GM21447 (cell line): ENCODE measurements at regions not wholly inside any gene's neighbourhood (a gene's known extent, or its start where the extent isn't known, plus 50 kb on each side); places are given as distances from the start of the nearest gene placed in this dataset.

Experiments
- ATAC-seq: cut with Tn5 transposase; IDR thresholded peaks from one replicate; pipeline ENCODE4 v1.9.1; 2021; ENCODE audit not compliant: unreplicated experiment

DNA sequence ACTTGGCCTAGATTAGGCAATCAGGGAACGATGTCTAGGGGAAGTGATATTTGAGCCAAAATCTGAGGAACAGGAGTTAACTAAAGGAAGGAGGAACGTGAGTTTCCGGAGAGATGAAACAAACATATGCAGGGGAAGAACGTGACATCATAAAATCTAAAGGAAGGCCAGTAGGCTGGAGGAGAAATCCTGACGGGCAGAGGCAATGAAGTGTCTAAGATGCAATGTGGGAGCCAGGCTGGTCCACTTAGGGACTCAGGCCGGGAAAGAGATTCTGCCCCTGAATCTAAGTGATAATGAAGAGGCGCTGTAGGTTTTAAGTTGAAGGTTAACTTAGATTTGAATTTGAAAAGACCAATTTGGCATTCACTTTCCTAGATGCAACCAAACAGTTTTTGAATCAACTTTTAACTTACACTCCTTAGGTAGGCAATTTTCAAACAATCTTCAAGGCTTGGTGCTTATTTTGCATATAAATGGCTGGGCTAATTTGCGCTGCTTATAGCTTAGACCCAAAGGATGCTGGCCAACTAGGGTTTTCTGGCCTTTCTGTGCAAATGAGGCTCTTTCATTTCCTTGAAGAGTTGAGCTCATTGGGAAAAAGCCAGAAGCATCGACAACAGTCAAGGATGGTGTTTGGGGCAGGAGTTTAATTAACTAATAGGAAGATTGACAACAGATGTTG lies 221.7 kb downstream of the SOX11 start:
- ATAC-seq: no peak

DNA sequence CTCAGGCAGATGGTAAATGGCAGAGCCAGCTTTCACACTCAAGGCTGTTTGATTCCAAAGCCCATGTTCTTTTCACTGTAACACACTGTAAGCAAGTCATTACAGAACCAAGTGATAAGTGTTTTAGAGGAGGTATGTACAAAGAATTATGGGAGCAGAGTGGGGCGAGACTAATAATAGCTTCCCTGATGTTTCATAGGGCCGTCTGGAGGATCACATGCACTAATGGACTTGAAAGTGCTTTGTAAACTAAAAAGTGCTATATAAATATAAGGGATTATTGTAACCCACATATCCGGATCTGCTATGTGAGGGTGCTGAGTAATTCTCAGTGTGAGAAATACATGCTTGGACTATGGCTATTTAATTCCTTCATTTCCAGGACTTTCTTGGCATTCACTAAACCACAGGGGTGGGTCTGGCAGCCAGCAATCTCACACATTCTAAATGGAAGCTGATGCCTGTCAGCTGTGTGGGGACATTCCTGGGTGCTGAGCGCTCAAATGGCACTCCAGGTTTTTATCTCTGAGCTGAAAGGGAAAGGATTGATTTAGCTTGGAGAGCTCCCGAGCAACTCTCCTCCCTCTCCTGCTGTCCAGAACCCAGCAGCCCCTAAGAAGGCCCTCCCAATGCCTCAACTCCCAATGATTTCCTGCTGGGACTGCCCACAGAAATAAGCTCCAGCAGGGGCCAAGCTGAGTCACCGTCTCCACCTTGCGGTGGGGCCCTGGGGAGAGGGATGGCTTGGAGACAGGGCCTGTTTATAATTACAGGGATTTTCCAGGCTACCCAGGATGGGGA lies 222.8 kb downstream of the SOX11 start:
- no peak for ATAC-seq

DNA sequence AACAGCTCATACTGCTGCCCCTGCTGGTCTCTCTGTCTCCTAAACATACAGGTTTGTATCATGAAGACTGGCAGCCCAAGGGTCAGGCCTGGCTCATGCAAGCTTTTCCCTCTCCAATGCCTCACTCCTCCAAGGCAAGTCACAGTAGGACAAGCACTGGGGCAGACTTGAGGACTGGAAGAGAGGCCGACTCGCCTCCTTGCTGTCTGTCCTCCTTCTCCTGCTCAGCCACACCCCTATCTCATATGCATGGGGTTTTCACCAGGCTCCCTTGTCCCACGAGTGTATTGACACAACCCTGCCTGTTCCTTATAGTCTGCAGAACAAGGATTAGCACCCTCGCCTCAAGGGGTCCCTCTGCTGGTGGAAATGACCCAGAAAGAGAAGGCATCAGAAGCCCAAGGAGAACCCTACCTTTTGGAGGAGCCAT lies 223.7 kb downstream of the SOX11 start:
- no peak for ATAC-seq

DNA sequence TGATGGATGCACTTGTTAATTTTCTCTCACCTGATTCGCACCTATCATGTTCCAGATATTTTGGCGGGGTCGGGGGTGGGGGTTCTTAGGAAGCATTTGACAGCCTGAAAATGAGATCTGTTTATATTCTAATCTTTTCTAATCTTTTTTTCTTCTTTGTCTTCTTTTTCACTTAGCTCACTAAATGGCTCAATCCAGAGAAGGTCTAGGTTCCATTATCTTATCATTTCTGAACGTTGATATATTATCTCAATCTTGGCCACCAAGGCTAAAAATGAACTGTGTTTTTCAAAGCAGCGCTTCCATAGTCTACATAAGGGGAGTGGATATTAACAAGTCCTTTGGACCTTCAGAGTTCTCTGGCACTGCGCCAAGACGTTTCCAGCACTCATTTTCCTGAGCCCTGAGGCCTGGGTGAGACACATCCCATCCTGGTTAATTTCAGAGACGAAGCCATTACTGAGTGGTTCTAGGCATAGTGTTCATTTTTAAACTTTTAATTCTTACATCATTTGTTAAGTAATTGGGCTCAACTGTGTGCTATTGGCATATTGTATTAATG lies 229.0 kb downstream of the SOX11 start:
- no peak for ATAC-seq

DNA sequence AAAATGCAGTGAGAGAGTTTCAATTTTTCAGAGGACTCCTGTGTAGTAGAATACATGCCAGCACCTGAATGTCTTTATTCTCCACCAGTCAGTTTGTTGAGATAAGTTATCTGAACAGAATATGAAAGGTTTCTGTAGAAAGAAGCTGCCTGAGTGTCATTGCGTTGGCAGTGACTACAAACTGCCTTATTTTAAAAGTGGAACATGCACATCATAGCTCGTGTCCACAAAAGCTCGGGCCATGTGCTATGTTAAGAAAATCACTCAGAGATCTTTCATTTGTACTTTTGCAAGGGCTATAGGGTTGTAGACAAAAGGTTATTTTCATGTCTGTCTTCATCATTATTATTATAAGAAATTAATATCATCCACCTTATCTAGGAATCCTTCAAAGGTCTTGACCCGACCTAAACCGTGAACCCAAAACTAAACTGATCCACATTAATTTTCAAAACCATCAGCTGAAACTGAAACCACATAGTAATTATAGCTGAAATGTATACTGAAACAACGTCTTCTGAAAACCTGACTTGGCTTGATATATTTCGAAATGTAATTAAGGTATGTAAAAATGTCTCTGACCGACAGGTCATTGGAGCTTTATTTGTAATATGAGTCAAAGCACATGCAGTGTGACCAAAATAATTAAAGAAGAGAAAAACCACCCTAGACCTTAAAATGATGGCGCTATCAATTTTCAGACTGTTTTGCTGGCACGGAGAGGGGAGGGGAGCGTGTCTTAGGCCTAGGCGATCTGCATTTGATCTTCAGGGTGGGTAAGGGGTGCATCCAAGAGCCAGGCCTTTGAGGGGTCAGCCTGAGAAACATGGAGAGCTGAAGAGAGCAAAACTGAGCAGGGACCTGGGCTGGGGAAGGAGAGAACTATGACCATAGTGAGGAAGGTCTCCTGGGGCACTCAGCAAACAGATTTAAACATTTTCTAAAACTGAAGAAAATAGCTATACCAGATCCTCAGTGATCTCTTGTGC lies 232.1 kb downstream of the SOX11 start:
- ATAC-seq: no peak

DNA sequence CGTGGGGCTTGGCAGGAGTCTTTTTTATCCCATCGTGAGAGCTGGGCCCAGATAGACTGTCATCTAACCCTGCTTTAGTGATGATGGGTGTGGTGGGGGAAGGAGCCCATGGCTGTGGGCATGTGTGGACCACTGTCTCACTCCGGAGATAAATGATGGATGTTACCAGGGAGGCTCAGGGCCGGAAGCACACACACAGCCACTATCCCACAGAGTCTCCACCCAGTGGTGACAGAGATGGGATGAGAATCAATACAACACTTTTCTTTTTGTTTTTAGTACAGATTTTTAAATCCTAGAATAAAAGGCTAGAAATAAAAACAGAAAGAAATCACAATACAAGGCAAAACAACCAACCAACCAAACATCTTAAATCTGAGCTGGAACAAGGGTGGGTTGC lies 233.4 kb downstream of the SOX11 start:
- ATAC-seq: no peak

DNA sequence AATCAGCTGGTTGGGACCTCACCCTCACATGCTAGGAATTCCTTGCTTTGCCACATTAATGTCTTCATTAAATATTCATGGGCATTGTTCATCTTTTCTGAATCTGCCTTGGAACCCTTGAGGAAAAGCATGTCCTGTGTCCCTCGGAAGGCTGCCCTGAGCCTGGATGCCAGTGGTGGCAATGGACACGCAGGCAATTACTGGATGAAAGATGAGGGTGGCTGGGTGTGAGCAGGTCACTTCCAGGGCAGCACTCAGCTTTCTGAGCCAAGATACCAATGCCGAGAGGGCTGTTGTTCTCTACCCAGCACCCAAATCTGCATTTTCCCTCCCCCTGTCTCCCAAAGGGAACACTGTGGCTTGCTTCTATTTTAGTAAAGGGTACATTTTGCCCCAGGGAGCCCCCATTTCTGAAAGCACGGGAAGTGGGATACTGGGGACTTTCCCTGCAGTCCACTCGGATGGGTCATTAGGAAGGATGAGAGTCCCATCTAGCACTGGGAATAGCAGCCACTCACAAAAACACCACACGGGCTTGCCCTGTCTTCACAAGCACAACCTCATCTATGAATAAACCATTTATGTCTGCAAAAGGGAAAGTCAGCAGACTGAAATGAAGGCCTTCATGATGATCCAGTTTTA lies 234.8 kb downstream of the SOX11 start:
- ATAC-seq: no peak

DNA sequence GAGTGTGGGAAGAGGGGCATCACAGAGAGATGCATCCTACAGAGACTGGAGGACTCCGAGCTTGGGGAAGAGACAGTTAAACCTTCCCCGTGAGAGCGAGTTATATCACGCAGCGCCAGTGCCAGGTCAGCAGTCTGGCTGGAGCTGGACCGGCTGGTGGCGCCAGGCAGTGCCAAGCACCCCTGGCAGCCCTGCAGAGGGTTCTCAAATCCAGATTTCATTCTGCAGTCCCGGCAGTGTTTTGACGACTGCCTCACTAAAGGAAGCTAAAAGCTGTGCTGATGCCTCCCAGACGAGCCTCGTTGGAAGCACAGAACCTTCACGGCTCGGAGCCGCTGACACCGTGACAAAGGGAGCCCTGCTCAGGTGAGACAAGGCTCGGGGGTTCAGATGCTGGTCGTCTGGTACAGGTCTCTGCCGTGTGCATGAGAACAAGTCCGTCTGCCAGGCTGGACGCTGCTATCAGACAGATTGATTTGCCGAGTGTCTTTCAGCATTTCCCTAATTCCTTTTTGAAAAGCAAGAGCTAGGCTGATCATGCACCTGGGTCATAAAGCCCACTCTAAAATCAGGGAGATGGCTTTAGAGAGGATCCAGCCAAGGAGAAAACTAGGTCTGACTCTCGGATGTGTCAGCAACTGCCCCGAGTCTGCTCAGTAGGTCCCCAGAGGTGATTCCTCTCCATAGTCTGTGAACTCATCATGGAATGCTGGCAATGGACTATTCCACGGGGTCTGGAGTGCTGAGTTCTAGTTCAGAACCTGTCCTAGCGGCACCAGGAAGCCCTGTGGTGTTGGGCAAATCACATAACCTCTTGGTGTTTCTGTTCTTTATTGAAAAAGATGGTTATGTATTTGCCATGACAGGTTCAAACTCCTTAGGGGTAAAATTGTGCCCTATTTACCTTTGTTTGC lies 240.6 kb downstream of the SOX11 start:
- no peak for ATAC-seq

DNA sequence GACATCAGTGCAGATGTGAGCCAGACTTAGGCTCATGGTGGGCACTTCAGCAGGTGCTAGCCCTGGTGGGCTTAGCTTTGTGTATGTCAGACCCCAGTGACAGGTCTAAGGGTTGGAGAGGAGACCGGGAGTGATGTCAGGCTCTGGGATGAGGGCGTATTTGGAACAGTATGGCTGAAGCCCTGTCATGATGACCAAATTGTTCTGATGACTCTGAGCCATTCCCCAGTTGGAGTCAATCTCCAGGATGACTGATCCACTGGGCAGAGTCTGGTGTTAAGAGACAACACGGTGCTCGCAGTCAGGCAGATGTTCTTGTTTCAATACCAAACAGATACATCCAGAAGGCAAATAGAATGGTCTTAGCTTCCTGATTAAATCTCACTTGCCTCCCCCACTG lies 241.5 kb downstream of the SOX11 start:
- ATAC-seq: no peak

DNA sequence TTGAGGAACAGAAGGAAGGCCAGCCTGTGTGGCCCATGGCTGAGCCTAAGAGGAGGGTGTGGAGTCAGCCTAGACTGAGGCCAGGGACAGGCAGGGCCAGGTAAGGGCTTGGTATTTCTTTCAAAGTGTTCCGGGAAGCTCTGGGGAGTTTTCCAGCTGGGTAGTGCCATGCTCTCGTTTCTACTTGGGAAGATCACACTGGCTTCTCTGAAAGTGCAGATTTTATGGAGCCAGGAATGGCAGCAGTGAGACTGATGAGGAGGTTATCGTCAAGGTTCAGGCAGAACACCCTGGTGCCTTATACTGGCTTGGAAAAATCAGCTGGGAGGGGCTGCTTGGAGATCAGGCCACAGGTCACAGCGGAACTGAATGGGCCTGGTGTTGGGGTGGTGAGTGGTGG lies 245.1 kb downstream of the SOX11 start:
- ATAC-seq: no peak

DNA sequence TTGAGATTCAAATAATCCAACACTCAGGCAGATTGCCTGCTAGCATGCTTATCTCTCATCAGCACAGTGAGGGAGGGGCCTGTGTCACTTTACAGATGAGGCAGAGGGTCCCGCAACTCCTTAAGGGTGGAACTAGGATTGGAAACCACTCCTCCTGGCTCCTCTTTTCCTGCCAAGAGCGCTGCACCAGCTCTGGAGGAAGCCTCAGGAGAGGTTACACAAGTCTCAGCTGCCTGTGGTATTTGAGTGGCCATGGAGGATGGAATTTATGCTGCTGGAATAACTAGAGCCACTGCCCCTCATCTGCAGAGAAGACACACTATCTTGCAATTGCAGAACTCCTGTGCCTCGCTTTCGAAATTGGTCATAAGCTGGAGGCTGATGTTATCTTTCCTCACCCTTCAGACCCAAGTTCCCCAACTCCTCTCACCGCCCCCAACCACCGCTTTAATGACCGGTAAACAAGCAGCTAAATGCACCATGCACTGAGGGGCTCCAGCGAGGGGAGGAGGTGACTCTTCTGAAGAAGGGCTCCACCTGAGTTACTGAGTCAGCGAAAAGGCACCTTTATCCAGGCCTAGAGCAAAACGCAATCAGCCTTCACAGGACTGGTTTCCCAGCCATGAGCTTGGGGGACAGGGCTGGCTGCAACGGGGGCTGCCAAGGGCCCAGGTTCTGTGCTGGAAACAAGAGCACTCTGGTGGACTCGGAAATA lies 245.8 kb downstream of the SOX11 start:
- no peak for ATAC-seq

DNA sequence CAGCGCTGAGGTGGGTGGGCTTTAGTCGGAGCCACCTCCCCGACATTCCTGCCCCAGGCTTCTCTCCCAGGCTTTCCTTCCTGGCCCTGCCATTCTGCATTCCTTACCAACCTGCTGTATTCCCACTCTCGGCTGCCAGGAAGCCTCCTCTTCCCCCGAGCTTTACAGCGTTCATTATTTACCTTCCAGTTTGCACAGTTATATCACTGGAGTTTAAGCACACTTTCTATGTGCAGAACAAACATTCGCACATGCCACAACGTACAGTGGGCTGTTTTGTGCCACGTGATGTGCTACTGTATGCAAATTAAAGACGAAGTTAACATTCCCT lies 246.3 kb downstream of the SOX11 start:
- no peak for ATAC-seq

DNA sequence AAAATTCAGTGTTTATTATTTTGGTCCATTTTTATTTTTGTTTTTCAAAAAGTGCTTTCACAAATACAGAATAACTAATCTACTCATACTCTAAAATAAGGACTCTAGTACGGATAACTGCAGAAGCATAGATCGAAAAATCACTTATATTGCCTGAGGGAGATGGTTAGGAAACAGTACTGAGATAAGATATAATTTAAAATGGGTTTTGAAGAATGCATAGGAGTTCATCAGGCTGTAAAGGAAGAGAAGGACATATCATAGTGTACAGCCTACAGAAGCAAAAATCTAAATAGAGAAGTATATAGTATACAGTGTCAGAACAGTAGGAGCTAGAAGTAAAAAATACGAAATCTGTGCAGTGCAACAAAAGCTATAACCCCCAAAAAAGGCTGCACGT lies 247.4 kb downstream of the SOX11 start:
- no peak for ATAC-seq

DNA sequence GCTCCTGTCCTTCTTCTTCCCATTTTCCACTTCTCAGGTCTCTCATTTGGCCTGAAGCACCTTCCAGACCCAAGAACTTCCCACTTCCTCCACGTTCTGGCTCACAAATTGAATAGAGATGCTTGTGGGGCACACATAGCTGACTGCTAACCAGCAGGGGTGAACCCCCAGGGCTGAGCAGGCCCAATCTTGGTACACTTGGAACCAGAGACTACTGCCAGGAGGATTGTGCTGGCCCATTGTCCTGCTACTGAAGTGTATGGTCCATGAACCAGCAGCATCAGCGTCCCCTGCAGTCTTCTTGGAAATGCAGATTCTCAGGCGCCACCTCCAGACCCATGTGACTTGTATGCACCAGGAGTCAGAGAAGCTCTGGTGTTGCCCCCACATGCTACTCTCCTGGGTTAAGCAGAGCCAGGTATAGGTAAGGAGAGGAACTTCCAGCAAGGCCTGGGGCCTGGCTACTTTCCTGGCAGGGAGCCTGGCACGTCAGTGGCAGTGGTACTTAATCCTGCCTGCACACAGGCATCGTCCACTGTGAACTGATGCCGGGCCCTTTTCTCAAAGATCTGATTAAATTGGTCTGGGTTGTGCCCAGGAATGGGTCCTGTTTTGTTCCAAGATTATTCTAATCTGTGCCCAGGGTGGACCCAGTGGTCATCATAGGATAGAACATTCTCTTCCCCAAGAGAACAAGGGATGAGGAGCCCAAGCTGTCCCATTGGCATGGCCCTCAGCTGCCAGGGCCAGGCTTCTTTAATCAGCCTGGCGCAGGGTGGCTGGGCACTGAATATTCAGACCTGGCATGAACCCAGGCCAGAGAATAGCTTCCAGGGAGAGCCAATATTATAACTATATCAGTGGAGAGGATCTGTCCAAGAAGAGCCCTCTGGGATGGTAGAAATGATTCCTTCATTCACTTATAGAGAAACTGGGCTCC lies 248.7 kb downstream of the SOX11 start:
- no peak for ATAC-seq

DNA sequence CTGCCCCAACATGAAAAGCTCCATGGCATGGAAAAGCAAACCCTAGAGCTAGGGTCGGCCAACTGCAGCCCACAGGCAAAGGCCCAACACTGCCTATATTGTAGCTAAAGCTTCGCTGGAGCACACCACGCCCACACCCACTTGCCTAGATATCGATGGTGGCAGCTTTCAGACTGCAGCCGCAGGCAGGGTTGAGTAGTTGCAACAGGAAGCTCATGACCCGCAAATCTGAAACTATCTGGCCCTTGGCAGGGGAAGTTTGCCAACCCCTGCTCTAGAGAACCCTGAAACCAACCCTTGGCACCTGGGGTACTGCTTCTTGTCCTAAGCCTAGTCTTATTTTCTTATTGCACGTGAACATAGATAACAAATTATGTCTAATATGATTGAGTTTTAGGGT lies 250.0 kb downstream of the SOX11 start:
- no peak for ATAC-seq

DNA sequence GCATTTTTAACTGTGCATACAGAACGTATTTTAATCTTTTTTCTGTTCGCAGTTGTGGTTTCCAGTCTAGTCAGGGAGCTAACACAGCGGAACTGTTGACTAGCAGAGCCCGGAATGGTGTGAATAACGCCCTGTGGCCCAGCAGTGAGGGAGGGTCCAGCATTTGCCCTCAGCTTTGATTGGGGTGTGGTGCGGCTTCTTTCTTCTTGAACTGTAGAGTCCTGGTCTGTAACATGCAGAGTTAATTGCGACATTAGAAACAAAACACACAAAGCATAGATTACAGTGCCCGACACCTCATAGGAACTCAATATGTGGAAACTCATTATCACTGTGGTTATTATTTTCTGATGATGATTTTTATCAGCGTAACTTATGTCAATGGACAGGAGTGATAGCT lies 253.6 kb downstream of the SOX11 start:
- no peak for ATAC-seq

DNA sequence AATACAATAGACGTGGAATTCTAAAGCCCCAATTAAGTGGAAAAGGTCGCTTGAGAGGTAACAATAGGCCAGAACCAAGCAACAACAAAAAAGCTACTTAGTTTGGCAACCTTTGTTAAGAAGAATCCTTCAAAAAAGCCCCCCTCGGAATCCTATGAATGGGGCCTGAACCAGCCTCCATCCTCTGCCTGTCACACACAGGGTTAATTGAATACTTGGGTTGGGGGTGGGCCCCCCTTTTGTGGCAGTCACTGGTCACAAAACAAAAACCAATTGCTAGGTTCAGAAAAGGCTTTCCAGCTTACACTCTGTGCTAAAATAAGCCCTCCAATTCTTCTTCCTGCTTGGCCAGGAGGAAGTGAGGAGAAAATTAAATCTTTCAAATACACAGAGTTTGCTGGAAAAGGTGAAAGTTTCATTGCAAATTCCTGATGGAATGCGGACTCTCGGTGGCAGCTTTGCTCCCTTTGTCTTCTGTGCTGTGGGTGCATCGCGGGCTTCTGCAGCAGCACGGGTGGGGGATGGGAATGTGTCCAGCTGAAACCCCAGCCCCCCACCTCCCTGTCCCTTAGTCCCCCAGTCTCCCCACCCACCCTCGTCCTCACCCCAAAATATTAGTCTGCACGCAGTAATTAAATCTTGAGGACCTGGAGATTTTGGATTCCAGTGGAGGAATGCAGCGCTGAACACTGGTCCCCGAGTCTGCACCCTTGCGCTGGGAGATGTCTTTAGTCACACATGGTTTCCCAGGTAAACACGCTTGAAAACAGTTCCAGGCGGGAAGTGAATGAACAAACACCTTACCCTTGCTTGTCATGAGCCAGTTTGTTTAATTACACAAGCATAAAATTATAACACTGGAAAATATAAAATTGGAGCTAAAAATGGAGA lies 254.3 kb downstream of the SOX11 start:
- no peak for ATAC-seq
